Choroid plexus epithelial cell (primary cell): ENCODE measurements at regions not wholly inside any gene's neighbourhood (a gene's known extent, or its start where the extent isn't known, plus 50 kb on each side); places are given as distances from the start of the nearest gene placed in this dataset.

ENCODE experiments used
- DNase-seq: peaks from one replicate; pipeline ENCODE4 v3.0.0-alpha.2; 2010; ENCODE audit warnings: low read depth
- H3K4me3 ChIP-seq: 2 replicates; pipeline ENCODE4 v1.5.1; 2011; ENCODE audit warnings: low read depth, mild to moderate bottlenecking, control low read depth, low read length, moderate library complexity
- TF ChIP-seq, protein P1 (sequence below): conservative IDR thresholded peaks from 2 replicates; pipeline ENCODE4 v1.5.1; 2011; ENCODE audit warnings: low read depth, mild to moderate bottlenecking, control low read depth, inconsistent platforms, low read length, moderate library complexity

DNA sequence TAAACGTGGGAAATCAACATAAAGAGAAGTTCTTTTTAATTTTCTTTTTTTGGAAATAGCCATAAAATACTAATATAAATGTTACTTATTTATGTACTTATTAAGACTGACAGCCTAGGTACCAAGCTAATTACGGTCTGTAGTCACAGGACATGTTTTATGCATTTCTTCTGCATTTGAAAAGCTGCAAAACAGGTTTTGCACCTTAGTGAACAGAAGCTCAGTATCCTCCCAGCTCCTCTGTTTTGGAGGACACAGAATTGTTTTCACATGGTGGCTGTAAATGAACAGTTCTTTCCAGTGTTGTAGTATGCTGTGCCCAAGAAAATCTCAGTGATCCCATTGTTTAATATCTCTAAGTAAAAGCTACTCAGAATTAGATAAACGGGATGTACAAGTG lies 1788.0 kb upstream of the TENM3 start:
- DNase-seq: no peak
- TF ChIP-seq, protein P1, sequence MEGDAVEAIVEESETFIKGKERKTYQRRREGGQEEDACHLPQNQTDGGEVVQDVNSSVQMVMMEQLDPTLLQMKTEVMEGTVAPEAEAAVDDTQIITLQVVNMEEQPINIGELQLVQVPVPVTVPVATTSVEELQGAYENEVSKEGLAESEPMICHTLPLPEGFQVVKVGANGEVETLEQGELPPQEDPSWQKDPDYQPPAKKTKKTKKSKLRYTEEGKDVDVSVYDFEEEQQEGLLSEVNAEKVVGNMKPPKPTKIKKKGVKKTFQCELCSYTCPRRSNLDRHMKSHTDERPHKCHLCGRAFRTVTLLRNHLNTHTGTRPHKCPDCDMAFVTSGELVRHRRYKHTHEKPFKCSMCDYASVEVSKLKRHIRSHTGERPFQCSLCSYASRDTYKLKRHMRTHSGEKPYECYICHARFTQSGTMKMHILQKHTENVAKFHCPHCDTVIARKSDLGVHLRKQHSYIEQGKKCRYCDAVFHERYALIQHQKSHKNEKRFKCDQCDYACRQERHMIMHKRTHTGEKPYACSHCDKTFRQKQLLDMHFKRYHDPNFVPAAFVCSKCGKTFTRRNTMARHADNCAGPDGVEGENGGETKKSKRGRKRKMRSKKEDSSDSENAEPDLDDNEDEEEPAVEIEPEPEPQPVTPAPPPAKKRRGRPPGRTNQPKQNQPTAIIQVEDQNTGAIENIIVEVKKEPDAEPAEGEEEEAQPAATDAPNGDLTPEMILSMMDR: no peak
- H3K4me3 ChIP-seq: no peak overlapping the region

DNA sequence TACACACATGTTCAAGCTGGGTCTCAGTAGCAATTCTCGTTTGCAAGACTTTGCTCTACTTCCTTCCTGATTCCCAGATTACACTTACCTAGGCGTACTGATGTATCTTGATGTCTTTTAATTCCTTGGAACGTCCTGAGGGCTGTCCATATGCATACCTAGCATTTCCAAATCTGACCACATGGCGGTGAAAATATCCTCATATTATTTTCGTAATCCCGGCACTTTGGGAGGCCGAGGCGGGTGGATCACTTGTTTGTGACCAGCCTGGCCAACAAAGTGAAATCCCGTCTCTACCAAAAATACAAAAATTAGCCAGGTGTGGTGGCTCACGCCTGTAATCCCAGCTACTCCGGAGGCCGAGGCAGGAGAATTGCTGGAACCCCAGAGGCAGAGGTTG lies 1786.3 kb upstream of the TENM3 start:
- no peak for DNase-seq
- H3K4me3 ChIP-seq: no peak overlapping the region
- TF ChIP-seq, protein P1: no peak

DNA sequence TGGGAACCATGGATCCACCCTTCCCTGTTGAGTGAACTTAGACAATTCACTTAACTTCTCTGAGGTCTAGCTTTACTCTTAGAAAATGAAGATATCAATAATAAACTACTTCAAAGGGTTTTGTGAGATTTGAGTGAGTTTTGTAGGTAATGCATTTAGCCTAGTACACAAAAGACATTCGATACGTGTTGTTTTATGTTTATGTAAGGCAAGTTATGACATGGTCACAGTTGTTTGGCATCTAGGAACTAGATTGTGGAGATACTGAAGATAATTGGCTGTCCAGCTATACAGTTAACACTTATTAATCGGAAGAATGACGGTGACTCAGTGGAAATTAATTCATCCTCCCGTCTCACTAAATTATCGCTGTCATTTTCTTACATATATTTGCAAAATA lies 1781.1 kb upstream of the TENM3 start:
- no peak overlapping the region for H3K4me3 ChIP-seq
- DNase-seq: no peak
- TF ChIP-seq, protein P1: no peak

DNA sequence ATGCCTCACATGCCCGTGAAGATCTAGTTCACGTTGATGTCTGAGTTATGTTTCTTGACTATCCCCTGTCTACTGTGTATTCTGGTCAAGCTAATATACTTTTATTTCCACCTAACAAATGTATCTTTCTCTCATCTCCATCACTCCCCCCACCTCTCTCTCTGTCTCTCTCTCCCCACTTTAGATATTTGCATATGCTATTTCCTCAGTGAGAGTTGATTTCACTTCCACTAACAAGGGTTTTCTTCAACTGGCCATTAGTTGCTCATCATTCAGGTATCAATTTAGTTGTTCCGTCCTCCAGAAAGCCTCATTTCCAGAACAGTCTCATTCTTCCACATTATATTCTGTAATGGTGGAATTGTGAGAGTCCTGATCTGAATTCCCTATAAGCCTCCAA lies 1777.8 kb upstream of the TENM3 start:
- DNase-seq: no peak
- H3K4me3 ChIP-seq: no peak overlapping the region

DNA sequence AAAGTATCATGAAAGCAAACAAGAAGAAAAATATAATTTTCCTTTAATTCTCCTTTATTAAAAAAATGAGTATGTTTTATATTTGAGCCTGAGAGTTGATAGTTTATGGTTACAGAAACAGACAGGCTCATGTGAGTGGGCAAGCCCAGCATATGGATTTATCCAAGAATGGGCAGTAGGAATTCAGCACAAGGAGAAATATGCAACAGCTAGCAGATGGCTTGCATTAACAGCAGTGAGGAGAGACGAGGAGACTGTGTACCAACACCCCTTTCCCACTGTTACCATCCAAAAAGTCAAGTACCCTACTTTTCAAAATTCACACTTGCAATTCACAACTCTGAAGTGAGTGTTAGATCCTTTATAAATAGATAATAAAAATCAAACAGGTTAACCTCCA lies 1760.2 kb upstream of the TENM3 start:
- H3K4me3 ChIP-seq: no peak overlapping the region
- no peak for DNase-seq
- TF ChIP-seq, protein P1: no peak

More for the DNA sequence above, 1777.8 kb upstream of the TENM3 start:
- TF ChIP-seq, protein P1: no peak

DNA sequence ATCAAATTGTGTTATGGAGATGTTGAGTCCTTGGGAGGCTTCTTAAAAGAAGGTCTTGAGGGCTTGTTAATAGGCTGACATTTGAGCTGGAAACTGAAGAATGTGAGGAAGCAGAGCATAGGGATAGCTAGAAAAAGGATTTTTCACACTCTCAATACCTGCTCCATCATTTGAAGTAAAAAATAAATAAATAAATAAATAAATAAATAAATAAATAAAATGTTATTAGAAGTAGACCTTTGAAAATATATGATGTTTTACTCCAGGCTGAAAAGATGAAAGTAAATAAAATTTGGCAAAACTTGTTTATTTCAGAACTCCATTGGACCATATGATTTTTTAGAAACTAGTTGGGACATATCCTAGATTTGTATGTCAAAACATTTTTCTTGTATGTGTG lies 1757.8 kb upstream of the TENM3 start:
- TF ChIP-seq, protein P1: no peak
- no peak for DNase-seq
- H3K4me3 ChIP-seq: no peak overlapping the region

DNA sequence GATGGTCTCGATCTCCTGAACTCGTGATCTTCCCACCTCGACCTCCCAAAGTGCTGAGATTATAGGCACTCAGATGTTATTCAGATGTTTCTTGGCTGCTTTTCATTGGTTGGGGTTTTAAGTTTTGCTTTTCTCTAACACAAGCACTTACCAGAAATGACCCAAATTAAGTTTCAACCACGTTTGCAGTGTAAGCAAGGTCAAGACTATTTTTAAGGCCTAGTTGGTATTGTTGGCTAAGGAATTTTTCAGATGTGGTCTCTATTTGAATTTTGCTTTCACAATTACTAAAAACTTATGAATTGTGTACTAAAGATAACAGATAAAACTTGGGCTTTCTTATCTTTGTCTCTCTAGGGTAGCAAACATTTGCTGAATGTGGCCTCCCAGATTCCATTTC lies 1756.9 kb upstream of the TENM3 start:
- TF ChIP-seq, protein P1: no peak
- H3K4me3 ChIP-seq: no peak overlapping the region
- DNase-seq: no peak
